SU-DHL-6 (cell line): ENCODE measurements at regions not wholly inside any gene's neighbourhood (a gene's known extent, or its start where the extent isn't known, plus 50 kb on each side); places are given as distances from the start of the nearest gene placed in this dataset.

ENCODE experiments used
- CTCF ChIP-seq: fragments of 200-600 bp; sonication (generic); IDR thresholded peaks from one replicate; pipeline ENCODE4 v1.5.1; 2017; ENCODE audit warnings: antibody characterized with exemption, mild to moderate bottlenecking, low read length, moderate library complexity; ENCODE audit not compliant: insufficient read depth, poor library complexity, severe bottlenecking
- EZH2phosphoT487 ChIP-seq: fragments of 200-600 bp; sonication (generic), shearing (Covaris generic); conservative IDR thresholded peaks from 2 replicates; pipeline ENCODE4 v1.6.1; 2018; ENCODE audit warnings: mild to moderate bottlenecking, antibody characterized with exemption, low read length, moderate library complexity, mixed read lengths

GRCh38 chrX:95056901-95057300 lies 1382.9 kb downstream of the FAM133A start:
- no peak for TF ChIP-seq EZH2phosphoT487
- no peak for TF ChIP-seq CTCF
